ENCODE measurements at regions not wholly inside any gene's neighbourhood (a gene's known extent, or its start where the extent isn't known, plus 50 kb on each side); places are given as distances from the start of the nearest gene placed in this dataset.

- DNase-seq (ENCODE audit: low read depth) = no peak
- no peak for TF ChIP-seq CTCF (IDR thresholded peaks at IDR 0.05; ENCODE audit: insufficient read depth, low read depth, low read length, missing control alignments)
These were observed 370.1 kb downstream of the TMEM161B start for GRCh38 chr5:87898574-87898973.

GRCh38 chr5:87888139-87888538 is 380.5 kb downstream of the TMEM161B start:
- DNase-seq (ENCODE audit: low read depth) = no peak
- no peak for TF ChIP-seq CTCF (IDR thresholded peaks at IDR 0.05; ENCODE audit: insufficient read depth, low read depth, low read length, missing control alignments)
- H3K4me3 ChIP-seq (ENCODE audit: low read length) = no peak overlapping the region

More at GRCh38 chr5:87898574-87898973, 370.1 kb downstream of the TMEM161B start:
- no peak overlapping the region for H3K4me3 ChIP-seq (ENCODE audit: low read length)

GRCh38 chr5:87887247-87887646 is 381.4 kb downstream of the TMEM161B start:
- no peak for TF ChIP-seq CTCF (IDR thresholded peaks at IDR 0.05; ENCODE audit: insufficient read depth, low read depth, low read length, missing control alignments)
- no peak overlapping the region for H3K4me3 ChIP-seq (ENCODE audit: low read length)
- no peak for DNase-seq (ENCODE audit: low read depth)

GRCh38 chr5:87886164-87886563 is 382.5 kb downstream of the TMEM161B start:
- TF ChIP-seq CTCF (IDR thresholded peaks at IDR 0.05; ENCODE audit: insufficient read depth, low read depth, low read length, missing control alignments) = no peak
- DNase-seq (ENCODE audit: low read depth) = no peak
- no peak overlapping the region for H3K4me3 ChIP-seq (ENCODE audit: low read length)

- no peak overlapping the region for H3K4me3 ChIP-seq (ENCODE audit: low read length)
- DNase-seq (ENCODE audit: low read depth) = no peak
- no peak for TF ChIP-seq CTCF (IDR thresholded peaks at IDR 0.05; ENCODE audit: insufficient read depth, low read depth, low read length, missing control alignments)
These were observed 382.9 kb downstream of the TMEM161B start for GRCh38 chr5:87885758-87886157.

GRCh38 chr5:87877495-87877894 is 391.1 kb downstream of the TMEM161B start:
- H3K4me3 ChIP-seq (ENCODE audit: low read length) = no peak overlapping the region
- no peak for TF ChIP-seq CTCF (IDR thresholded peaks at IDR 0.05; ENCODE audit: insufficient read depth, low read depth, low read length, missing control alignments)
- DNase-seq (ENCODE audit: low read depth) = no peak

- DNase-seq (ENCODE audit: low read depth) = no peak
- H3K4me3 ChIP-seq (ENCODE audit: low read length) = no peak overlapping the region
- no peak for TF ChIP-seq CTCF (IDR thresholded peaks at IDR 0.05; ENCODE audit: insufficient read depth, low read depth, low read length, missing control alignments)
These were observed 391.6 kb downstream of the TMEM161B start for GRCh38 chr5:87877023-87877422.
